ENCODE measurements at regions not wholly inside any gene's neighbourhood (a gene's known extent, or its start where the extent isn't known, plus 50 kb on each side); places are given as distances from the start of the nearest gene placed in this dataset.

DNA sequence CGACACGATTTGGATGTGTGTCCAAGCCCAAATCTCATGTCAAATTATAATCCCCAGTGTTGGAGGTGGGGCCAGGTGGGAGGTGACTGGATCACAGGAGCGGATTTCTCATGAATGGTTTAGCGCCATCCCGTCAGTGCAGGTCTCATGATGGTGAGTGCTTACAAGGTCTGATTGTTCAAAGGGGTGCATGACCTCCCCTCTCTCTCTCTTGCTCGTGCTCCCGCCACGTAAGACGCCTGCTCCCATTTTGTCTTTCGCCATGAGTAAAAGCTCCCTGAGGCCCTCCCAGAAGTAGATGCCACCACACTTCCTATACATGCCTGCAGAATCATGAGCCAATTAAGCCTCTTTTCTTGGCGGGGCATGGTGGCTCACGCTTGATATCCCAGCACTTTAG lies 71.5 kb upstream of the NANOS1 start:
- no peak for TF ChIP-seq EZH2 (optimal IDR thresholded peaks at IDR 0.05; ENCODE audit: low read depth, low read length)
- TF ChIP-seq, protein P1, sequence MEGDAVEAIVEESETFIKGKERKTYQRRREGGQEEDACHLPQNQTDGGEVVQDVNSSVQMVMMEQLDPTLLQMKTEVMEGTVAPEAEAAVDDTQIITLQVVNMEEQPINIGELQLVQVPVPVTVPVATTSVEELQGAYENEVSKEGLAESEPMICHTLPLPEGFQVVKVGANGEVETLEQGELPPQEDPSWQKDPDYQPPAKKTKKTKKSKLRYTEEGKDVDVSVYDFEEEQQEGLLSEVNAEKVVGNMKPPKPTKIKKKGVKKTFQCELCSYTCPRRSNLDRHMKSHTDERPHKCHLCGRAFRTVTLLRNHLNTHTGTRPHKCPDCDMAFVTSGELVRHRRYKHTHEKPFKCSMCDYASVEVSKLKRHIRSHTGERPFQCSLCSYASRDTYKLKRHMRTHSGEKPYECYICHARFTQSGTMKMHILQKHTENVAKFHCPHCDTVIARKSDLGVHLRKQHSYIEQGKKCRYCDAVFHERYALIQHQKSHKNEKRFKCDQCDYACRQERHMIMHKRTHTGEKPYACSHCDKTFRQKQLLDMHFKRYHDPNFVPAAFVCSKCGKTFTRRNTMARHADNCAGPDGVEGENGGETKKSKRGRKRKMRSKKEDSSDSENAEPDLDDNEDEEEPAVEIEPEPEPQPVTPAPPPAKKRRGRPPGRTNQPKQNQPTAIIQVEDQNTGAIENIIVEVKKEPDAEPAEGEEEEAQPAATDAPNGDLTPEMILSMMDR (IDR thresholded peaks at IDR 0.05; ENCODE audit: low read length) = no peak
- no peak for TF ChIP-seq EZH2phosphoT487 (IDR thresholded peaks at IDR 0.05; ENCODE audit: low read length)
